Activated naive CD8-positive, alpha-beta T cell (primary cell): ENCODE measurements at regions not wholly inside any gene's neighbourhood (a gene's known extent, or its start where the extent isn't known, plus 50 kb on each side); places are given as distances from the start of the nearest gene placed in this dataset.

Experiments used
- H3K27ac Mint-ChIP-seq: one replicate; pipeline ENCODE4 v1.8.0; 2021; ENCODE audit warnings: mixed read lengths
- H3K27me3 Mint-ChIP-seq: one replicate; pipeline ENCODE4 v1.8.0; 2021; ENCODE audit warnings: mixed read lengths
- H3K36me3 Mint-ChIP-seq: one replicate; pipeline ENCODE4 v1.8.0; 2021; ENCODE audit warnings: mixed read lengths
- H3K4me1 Mint-ChIP-seq: one replicate; pipeline ENCODE4 v1.8.0; 2021; ENCODE audit warnings: low read depth, mixed read lengths
- H3K4me3 Mint-ChIP-seq: one replicate; pipeline ENCODE4 v1.8.0; 2021; ENCODE audit warnings: mild to moderate bottlenecking, mixed read lengths
- H3K9me3 Mint-ChIP-seq: one replicate; pipeline ENCODE4 v1.8.0; 2021; ENCODE audit warnings: low read depth, mixed read lengths

DNA sequence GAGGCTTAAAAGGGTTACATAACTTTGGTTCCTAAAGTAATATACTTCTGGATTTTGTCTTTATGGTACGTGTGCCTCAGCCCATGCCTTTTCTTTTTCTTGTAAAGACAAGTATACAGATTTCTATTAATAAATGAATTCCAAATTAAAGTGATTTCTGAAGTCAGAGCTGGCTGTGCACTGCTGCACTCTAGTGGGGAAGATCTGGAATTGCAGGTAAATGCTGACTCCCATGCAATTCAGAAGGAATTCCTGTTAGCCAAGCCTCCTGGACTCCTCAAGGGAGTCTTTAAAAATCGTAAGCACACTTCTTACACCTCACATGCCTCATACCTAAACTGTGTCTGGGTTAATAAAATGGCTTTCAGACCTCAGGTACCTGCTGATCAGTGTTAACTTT is 118.4 kb upstream of the SLC7A1 start:
- H3K27me3 Mint-ChIP-seq = peaks cover 7% of the 10 kb centered on the region
- no peaks in the 10 kb centered on the region for H3K36me3 Mint-ChIP-seq

DNA sequence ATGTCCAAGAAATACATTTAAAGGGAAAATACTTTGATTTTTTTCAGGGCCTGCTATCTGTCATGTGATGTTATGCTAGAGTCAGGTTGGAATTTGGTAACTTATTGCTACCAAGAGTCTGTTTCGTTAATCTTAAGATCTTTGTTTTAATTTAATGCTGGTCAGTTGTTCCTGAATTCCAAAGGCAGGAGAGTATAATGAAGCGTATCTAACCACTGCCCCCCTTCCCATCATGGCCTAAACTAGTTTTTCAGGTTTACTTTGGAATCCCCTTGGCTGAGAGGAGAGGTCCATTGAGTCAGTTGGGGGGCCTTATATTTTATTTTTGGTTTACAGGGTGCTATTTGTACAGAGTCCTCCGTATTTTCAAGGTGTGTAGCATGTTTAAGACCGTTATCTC is 116.3 kb upstream of the SLC7A1 start:
- Mint-ChIP-seq H3K27me3 (peaks cover 4% of the 10 kb centered on the region), H3K9me3 (no peaks in the 10 kb centered on the region), H3K4me1 (no peaks in the 10 kb centered on the region), H3K4me3 (no peak overlapping the region), H3K27ac (no peak overlapping the region), H3K36me3 (no peaks in the 10 kb centered on the region)

More for the DNA sequence above, 118.4 kb upstream of the SLC7A1 start:
- Mint-ChIP-seq H3K9me3 (no peaks in the 10 kb centered on the region), H3K4me1 (no peaks in the 10 kb centered on the region), H3K4me3 (no peak overlapping the region), H3K27ac (no peak overlapping the region)

DNA sequence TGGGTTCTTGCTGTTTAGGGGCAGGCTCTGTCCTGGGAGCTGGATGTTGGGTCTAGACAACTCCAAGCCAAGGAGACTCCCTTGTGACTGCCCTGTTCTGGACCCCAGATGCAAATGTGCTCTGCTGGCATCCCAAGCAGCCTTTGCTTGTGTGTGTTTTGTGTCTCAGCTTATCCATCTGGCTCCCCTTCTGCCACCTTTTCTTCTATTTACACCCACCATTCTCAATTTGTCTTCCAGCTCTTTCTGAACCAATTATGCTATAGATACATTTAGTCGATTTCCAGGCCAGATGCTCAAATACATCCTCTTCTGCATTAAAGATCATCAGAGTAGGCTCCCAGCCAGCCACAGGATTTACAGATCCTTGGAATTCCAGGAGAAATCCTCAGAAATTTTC is 115.0 kb upstream of the SLC7A1 start:
- Mint-ChIP-seq H3K9me3 (no peaks in the 10 kb centered on the region), H3K27ac (no peak overlapping the region), H3K4me1 (no peaks in the 10 kb centered on the region), H3K36me3 (no peaks in the 10 kb centered on the region), H3K27me3 (peaks cover 2% of the 10 kb centered on the region), H3K4me3 (no peak overlapping the region)

DNA sequence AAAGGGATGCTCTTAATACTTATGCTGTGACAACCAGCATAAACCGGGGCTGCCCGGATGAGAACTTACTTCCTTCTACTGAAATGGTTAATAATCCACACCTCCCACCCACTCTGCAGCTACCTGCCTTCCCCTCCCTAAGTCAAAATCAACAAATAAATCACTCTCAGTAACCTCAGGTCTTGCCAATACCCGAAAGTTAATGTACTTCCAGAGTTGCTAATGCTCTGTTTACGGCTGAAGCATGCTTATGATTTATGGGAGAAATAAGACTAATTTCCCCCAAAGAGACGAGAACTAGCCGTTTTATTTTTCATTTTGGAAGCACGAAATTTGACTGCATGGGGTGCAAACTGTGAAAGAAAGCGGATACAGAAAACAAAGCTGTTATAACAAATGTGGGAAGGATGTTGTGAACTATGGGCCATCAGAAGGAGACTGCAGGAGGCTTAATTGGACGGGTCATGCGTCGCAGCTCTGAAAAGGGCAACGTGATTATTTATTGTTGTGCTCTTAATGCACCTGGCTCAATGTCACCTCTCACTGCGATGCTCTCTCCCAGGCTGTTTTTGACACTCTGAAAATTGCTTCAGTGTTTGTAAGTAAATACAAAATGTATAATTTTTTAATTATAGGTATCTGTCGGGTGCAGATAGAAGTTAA is 114.0 kb upstream of the SLC7A1 start:
- H3K36me3 Mint-ChIP-seq = no peaks in the 10 kb centered on the region
- H3K4me3 Mint-ChIP-seq = no peak overlapping the region
- H3K27ac Mint-ChIP-seq = no peak overlapping the region
- no peaks in the 10 kb centered on the region for H3K9me3 Mint-ChIP-seq
- H3K27me3 Mint-ChIP-seq = peaks cover 2% of the 10 kb centered on the region
- H3K4me1 Mint-ChIP-seq = no peaks in the 10 kb centered on the region

DNA sequence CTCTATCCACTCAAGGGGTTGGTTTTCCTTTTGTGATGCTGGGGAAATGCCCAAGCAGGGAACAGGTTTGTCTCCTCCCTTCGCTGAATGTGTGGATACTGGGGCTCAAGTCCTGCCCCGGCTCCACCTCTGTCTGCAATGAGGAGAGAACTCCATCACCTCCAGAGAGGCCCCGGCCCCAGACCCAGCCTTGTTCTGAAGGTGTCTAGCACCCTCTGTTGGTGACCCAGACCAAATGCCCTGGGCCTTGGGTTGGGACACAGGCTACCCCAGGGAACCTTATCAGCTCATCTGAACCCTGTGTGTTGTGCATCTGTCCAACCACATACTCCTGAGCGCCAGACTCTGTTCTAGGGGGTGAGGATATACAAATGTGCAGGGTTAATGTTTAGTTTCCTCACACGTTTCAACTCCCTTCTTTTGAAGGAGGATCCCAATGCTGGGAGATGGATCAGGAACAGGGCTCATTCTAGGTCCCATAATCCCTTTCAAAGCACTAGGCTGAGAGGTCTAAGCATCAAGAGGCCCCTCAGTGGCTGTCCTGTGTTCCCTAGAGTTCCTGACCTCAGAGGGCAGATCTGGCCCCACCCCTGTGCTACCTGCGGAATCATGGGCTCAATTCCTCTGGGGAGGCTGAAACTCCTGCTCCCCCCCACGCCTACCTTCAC is 112.5 kb upstream of the SLC7A1 start:
- no peak overlapping the region for H3K27ac Mint-ChIP-seq
- no peaks in the 10 kb centered on the region for H3K4me1 Mint-ChIP-seq
- H3K27me3 Mint-ChIP-seq = peaks cover 6% of the 10 kb centered on the region
- H3K9me3 Mint-ChIP-seq = no peaks in the 10 kb centered on the region
- no peak overlapping the region for H3K4me3 Mint-ChIP-seq
- H3K36me3 Mint-ChIP-seq = no peaks in the 10 kb centered on the region

DNA sequence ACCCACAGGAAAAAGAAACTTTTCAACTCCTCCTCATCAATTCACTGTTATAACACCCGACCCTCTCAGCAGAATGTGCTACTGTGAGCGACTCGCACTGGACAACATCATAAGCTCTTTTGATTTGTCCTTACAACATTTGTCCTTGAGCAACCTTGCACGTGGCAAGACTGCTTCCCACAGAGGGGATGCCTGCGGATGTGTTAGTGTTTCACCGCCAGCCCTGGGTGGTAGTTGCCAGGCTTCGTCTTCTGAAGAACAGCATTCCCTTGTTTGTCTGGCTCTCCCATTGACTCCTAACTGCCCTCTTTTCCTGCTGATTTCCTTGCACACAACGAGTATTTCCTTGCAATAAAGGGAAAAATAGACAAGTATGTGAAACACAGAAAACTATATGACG is 111.4 kb upstream of the SLC7A1 start:
- H3K36me3 Mint-ChIP-seq = no peaks in the 10 kb centered on the region
- peaks cover 6% of the 10 kb centered on the region for H3K27me3 Mint-ChIP-seq
- H3K4me1 Mint-ChIP-seq = no peaks in the 10 kb centered on the region
- no peak overlapping the region for H3K4me3 Mint-ChIP-seq
- H3K27ac Mint-ChIP-seq = no peak overlapping the region
- H3K9me3 Mint-ChIP-seq = no peaks in the 10 kb centered on the region

DNA sequence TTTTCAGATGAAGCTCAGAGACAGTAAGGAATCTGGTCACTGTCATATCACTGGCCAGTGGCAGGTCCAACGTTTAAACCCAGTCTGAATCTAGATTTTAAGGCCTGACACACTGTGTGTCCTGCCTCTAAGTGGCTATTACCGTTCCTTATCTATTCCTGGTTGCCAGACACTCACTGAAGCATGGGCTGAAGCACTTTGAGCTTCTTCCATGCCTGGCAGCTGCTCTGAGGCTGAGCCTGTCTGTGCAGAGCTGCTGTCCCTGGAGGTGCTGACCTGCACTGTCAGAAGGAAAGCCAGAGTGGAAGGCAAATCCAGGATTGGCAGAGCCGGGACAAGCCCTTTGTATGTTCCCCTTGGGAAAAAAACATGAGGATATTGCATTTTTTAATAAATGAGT is 109.2 kb upstream of the SLC7A1 start:
- Mint-ChIP-seq H3K9me3 (no peaks in the 10 kb centered on the region), H3K27me3 (peaks cover 8% of the 10 kb centered on the region), H3K27ac (no peak overlapping the region), H3K4me1 (no peaks in the 10 kb centered on the region), H3K36me3 (no peaks in the 10 kb centered on the region), H3K4me3 (no peak overlapping the region)

DNA sequence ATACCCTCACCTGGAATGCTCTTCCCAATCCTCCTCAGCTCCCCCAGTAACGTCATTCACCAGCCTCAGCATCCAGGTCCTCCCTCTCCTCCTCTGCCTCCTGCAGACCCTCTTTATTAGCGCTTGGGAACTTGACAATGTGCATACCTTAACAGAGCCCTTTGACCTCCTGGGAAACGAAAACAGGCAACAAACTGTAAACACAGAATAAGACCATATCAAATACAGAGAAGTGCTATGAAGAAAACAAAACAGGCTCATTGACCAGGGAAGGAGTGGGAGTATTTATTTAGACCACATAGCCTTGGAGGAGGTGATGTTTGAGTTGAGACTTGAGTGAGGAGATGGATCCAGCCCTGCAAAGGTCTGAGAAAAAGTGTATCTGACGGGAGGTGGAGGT is 107.9 kb upstream of the SLC7A1 start:
- H3K4me3 Mint-ChIP-seq = no peak overlapping the region
- no peaks in the 10 kb centered on the region for H3K36me3 Mint-ChIP-seq
- no peaks in the 10 kb centered on the region for H3K4me1 Mint-ChIP-seq
- H3K27me3 Mint-ChIP-seq = peaks cover 8% of the 10 kb centered on the region
- no peak overlapping the region for H3K27ac Mint-ChIP-seq
- H3K9me3 Mint-ChIP-seq = no peaks in the 10 kb centered on the region

DNA sequence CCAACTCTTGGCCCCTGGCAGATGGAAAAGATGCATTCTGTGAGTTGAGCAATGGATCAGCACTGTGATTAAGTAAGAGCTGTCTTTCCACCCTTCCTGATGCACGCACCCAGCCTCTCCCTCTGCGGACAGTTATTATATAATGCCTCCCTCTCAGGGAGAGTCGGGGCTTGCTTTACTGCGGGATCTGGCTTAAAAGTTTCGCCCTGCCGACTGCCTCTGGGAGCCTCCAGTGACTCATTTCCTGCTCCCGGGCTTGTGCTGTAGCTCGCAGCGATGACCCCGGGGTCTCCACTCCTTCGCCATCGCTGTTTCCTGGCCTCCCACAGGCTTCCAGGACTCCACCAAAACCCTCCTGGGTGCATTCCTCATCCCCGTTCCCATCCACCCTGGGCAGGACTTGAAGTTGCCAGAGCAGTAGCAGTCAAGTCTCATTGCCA is 107.4 kb upstream of the SLC7A1 start:
- Mint-ChIP-seq H3K4me3 (no peak overlapping the region), H3K27ac (no peak overlapping the region), H3K36me3 (no peaks in the 10 kb centered on the region), H3K9me3 (no peaks in the 10 kb centered on the region), H3K4me1 (no peaks in the 10 kb centered on the region), H3K27me3 (peaks cover 8% of the 10 kb centered on the region)

DNA sequence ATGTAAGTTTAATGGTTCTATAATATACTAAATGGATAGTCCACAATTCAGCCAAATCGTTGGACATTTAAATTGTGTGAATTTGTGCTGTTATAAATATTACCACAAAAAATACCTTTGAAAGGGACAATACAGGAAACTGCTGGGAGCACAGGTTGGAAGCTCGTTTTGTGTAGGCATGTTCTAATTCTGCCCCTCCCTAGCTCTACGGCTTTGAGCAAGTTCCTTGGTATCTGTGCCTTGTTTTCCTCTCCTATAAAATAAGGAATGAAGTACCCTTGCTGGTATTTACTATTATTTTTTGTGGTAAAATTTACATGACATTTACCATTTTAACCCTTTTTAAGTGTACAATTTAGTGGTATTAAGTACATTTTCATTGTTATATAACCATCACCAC is 102.6 kb upstream of the SLC7A1 start:
- no peaks in the 10 kb centered on the region for H3K4me1 Mint-ChIP-seq
- H3K36me3 Mint-ChIP-seq = no peaks in the 10 kb centered on the region
- no peaks in the 10 kb centered on the region for H3K9me3 Mint-ChIP-seq
- H3K4me3 Mint-ChIP-seq = no peak overlapping the region
- no peak overlapping the region for H3K27ac Mint-ChIP-seq
- peaks cover 17% of the 10 kb centered on the region for H3K27me3 Mint-ChIP-seq

DNA sequence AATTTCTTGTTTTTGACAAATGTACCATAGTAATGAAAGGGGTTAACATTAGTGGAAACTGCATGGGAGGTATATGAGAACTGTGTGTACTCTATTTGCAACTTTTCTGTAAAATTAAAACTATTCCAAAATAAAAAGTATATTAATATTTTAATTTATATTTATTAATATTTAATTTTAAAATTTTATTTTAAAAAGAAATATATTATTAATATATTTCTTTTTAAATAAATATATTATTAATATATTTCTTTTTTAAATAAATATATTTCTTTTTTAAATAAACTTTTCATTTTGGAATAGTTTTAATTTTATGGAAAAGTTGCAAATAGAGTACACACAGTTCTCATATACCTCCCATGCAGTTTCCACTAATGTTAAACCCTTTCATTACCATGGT is 101.1 kb upstream of the SLC7A1 start:
- no peaks in the 10 kb centered on the region for H3K9me3 Mint-ChIP-seq
- no peaks in the 10 kb centered on the region for H3K4me1 Mint-ChIP-seq
- no peak overlapping the region for H3K27ac Mint-ChIP-seq
- no peak overlapping the region for H3K4me3 Mint-ChIP-seq
- H3K27me3 Mint-ChIP-seq = peaks cover 14% of the 10 kb centered on the region
- H3K36me3 Mint-ChIP-seq = no peaks in the 10 kb centered on the region

DNA sequence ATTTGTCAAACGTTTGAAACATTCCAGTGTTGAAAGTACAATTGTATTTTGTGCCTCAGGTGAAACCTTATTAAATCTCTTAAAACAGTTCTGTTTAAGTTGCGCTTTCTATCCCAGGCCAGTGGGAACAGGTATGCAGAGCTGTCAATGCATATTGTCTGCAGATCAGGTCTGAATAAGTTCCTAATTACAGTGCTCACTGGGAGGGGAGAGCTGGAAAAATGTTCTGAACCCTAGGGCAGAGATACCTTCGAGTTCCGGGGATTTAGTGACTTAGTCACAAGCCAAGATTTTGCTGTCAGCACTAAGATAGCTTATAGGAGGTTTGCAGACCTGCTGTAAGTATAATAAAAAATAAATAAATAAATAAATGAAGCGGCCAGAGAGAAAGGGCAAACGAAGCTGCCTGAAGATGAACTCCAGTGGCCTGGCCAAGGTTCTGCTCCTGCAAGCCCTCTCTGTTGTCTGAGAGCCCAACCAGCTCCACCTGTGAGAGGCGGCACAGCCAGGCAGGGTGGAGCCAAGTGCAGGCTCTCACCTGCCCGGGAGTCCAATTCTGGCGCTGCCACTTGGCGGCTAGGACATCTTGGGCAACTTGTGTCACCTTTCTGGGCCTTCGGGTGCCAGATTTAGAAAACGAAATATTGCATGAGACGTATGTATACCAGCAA is 97.9 kb upstream of the SLC7A1 start:
- H3K4me1 Mint-ChIP-seq = no peaks in the 10 kb centered on the region
- peaks cover 13% of the 10 kb centered on the region for H3K27me3 Mint-ChIP-seq

DNA sequence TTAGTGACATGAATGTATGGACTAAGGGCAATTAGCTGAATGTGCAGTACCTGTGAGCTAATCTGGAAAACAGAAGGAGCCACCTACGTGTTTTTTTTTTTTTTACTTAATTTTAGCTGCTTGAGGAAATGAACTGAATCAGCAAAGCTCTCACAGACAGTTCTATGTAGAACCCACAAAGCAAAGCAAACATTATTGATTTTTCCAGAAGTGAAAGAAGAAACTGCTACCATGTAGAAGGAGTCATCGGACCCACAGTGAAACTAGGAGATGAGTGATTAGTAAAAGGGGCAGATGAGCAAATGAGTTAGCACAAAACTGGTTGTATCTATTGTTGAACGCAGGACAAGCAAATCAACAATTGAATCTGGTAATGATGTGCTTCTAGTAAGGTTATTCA is 94.1 kb upstream of the SLC7A1 start:
- Mint-ChIP-seq H3K4me1 (no peaks in the 10 kb centered on the region), H3K9me3 (no peaks in the 10 kb centered on the region), H3K27me3 (peaks cover 2% of the 10 kb centered on the region), H3K4me3 (no peak overlapping the region), H3K27ac (no peak overlapping the region), H3K36me3 (no peaks in the 10 kb centered on the region)

More for the DNA sequence above, 97.9 kb upstream of the SLC7A1 start:
- no peaks in the 10 kb centered on the region for H3K9me3 Mint-ChIP-seq
- no peak overlapping the region for H3K4me3 Mint-ChIP-seq
- H3K36me3 Mint-ChIP-seq = no peaks in the 10 kb centered on the region
- H3K27ac Mint-ChIP-seq = no peak overlapping the region

DNA sequence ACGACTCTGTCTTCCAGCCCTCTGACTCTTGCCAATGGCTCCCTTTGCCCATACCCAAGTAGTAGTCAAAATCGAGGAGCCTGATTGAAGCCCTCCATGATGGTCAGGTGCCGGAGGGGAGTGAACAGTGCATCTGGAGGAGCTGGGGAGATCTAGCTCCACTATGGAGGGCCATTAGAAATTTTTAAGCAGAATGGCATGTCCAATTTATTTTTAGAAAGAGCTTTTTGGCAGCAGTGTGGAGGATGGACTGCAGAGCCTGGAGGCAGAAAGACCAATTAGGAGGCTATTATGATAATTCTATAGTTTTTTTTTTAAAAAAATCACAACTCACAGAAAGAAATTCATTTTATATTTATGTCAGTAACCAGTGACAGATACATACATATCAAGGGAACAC is 92.7 kb upstream of the SLC7A1 start:
- no peak overlapping the region for H3K4me3 Mint-ChIP-seq
- H3K36me3 Mint-ChIP-seq = no peaks in the 10 kb centered on the region
- H3K9me3 Mint-ChIP-seq = no peaks in the 10 kb centered on the region
- H3K27ac Mint-ChIP-seq = no peak overlapping the region
- H3K4me1 Mint-ChIP-seq = no peaks in the 10 kb centered on the region
- H3K27me3 Mint-ChIP-seq = peaks cover 2% of the 10 kb centered on the region

DNA sequence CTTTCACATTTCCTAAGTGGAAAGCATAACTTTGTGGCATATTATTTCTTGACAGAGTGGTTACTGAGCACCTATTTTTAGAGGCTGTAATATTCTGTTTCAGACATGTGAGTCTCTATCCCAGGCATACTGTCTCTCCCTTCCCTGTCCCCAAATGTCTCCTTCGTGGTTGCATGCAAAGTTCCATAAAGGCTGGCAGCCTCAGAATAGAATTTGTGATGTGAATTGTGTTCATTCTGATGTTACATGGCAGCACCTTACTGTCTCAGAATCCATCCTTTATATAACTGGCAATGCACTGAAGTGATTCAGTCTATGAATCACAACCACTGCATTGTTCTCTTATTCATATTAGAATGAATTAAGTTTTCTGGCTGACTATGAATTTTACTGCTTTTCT is 89.0 kb upstream of the SLC7A1 start:
- no peaks in the 10 kb centered on the region for H3K4me1 Mint-ChIP-seq
- no peaks in the 10 kb centered on the region for H3K9me3 Mint-ChIP-seq
- no peak overlapping the region for H3K27ac Mint-ChIP-seq
- H3K4me3 Mint-ChIP-seq = no peak overlapping the region
- H3K27me3 Mint-ChIP-seq = peaks cover 4% of the 10 kb centered on the region
- H3K36me3 Mint-ChIP-seq = no peaks in the 10 kb centered on the region
